ENCODE measurements at regions not wholly inside any gene's neighbourhood (a gene's known extent, or its start where the extent isn't known, plus 50 kb on each side); places are given as distances from the start of the nearest gene placed in this dataset.
"Not testable (repeated sequence)": the region's sequence is repeated elsewhere in the genome, so short reads cannot be mapped to it uniquely, and the experiment has no call there.

- no peak for DNase-seq (ENCODE audit: extremely low spot score)
- H3K4me1 ChIP-seq (ENCODE audit: insufficient read depth) = no peaks in the 10 kb centered on the region
These were observed 808.1 kb upstream of the MANEA start for GRCh38 chr6:94769197-94769596.

GRCh38 chr6:94751641-94752329 is 825.5 kb upstream of the MANEA start:
- Histone ChIP-seq H3K4me1 (ENCODE audit: insufficient read depth) (no peaks in the 10 kb centered on the region), H3K27ac (ENCODE audit: low read depth) (no peak overlapping the region), H3K4me3 (ENCODE audit: low read depth, low read length) (no peak overlapping the region), H3K36me3 (ENCODE audit: insufficient read depth) (no peaks in the 10 kb centered on the region)
- 73% methylated on average over 3 of the region's 3 CpGs for WGBS
- no peak for DNase-seq (ENCODE audit: extremely low spot score)

More at GRCh38 chr6:94769197-94769596, 808.1 kb upstream of the MANEA start:
- Histone ChIP-seq H3K36me3 (ENCODE audit: insufficient read depth) (no peaks in the 10 kb centered on the region), H3K27ac (ENCODE audit: low read depth) (no peak overlapping the region), H3K4me3 (ENCODE audit: low read depth, low read length) (no peak overlapping the region)
- WGBS = 88% methylated on average over 1 of the region's 1 CpG

GRCh38 chr6:94736236-94736635 is 841.1 kb upstream of the MANEA start:
- Histone ChIP-seq H3K27ac (ENCODE audit: low read depth) (no peak overlapping the region), H3K36me3 (ENCODE audit: insufficient read depth) (no peaks in the 10 kb centered on the region), H3K4me3 (ENCODE audit: low read depth, low read length) (no peak overlapping the region), H3K4me1 (ENCODE audit: insufficient read depth) (no peaks in the 10 kb centered on the region)
- DNase-seq (ENCODE audit: extremely low spot score) = no peak
- WGBS = 68% methylated on average over 2 of the region's 2 CpGs

DNA sequence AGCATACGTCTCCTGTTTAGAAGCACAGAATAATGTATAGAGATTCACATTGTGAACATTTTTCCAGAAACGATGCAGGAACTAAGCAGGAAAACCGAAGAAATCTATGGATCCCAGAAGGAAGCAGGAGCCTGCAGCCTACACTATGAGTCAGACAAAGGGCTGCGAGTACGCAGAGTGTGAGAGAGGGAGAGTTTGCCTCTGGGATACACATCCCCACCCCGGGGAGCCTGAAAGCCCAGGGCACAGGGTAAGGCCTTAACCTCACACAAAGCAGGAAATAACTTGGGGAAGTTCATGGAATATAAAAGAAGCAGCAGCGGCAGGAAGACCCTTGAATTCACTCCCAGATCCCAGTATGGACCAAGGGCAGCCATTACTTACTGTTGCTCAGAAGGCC is 842.1 kb upstream of the MANEA start:
- WGBS = 81% methylated on average over 7 of the region's 7 CpGs
- no peak for DNase-seq (ENCODE audit: extremely low spot score)
- H3K4me1 ChIP-seq (ENCODE audit: insufficient read depth) = no peaks in the 10 kb centered on the region

DNA sequence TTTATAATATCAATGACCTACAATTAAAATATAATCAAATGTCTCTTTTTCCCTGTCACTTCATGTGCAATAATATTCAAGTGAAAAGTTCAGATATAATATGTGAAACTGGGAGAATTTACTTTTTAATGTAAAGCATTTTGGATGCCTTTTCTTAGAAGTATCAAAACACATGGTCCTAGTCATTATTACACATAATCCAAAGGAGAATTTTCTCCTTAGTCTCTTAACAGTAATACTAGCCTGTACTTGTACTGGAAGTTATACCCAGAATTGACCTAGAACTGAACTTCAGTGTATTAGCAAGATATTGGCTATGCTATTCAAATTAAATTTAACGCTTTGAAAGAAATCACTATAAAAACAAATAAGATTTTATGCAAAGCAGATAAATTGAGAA is 842.6 kb upstream of the MANEA start:
- Histone ChIP-seq H3K36me3 (ENCODE audit: insufficient read depth) (no peaks in the 10 kb centered on the region), H3K27ac (ENCODE audit: low read depth) (no peak overlapping the region), H3K4me1 (ENCODE audit: insufficient read depth) (no peaks in the 10 kb centered on the region), H3K4me3 (ENCODE audit: low read depth, low read length) (no peak overlapping the region)
- no peak for DNase-seq (ENCODE audit: extremely low spot score)
- 80% methylated on average over 1 of the region's 1 CpG for WGBS

More for the DNA sequence above, 842.1 kb upstream of the MANEA start:
- Histone ChIP-seq H3K4me3 (ENCODE audit: low read depth, low read length) (no peak overlapping the region), H3K36me3 (ENCODE audit: insufficient read depth) (no peaks in the 10 kb centered on the region), H3K27ac (ENCODE audit: low read depth) (no peak overlapping the region)

DNA sequence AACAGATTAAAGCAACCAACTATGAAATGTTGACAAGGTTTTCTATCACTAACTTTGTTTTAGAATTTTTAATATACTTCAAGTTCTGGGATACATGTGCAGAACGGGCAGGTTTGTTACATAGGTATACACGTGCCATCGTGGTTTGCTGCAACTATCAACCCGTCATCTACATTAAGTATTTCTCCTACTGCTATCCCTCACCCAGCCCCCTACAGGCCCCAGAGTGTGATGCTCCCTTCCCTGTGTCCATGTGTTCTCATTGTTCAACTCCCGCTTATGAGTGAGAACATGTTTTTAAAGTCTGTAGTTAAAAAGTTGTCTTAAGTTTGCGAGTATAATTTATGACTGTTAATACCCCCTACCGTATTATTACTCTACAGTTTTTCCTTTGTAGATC is 844.3 kb upstream of the MANEA start:
- H3K4me1 ChIP-seq (ENCODE audit: insufficient read depth) = no peaks in the 10 kb centered on the region
- no peaks in the 10 kb centered on the region for H3K36me3 ChIP-seq (ENCODE audit: insufficient read depth)
- WGBS = 78% methylated on average over 7 of the region's 7 CpGs
- no peak for DNase-seq (ENCODE audit: extremely low spot score)
- no peak overlapping the region for H3K27ac ChIP-seq (ENCODE audit: low read depth)
- no peak overlapping the region for H3K4me3 ChIP-seq (ENCODE audit: low read depth, low read length)

GRCh38 chr6:94727710-94728109 is 849.6 kb upstream of the MANEA start:
- Histone ChIP-seq H3K4me1 (ENCODE audit: insufficient read depth) (no peaks in the 10 kb centered on the region), H3K4me3 (ENCODE audit: low read depth, low read length) (no peak overlapping the region), H3K36me3 (ENCODE audit: insufficient read depth) (no peaks in the 10 kb centered on the region), H3K27ac (ENCODE audit: low read depth) (no peak overlapping the region)
- no peak for DNase-seq (ENCODE audit: extremely low spot score)

DNA sequence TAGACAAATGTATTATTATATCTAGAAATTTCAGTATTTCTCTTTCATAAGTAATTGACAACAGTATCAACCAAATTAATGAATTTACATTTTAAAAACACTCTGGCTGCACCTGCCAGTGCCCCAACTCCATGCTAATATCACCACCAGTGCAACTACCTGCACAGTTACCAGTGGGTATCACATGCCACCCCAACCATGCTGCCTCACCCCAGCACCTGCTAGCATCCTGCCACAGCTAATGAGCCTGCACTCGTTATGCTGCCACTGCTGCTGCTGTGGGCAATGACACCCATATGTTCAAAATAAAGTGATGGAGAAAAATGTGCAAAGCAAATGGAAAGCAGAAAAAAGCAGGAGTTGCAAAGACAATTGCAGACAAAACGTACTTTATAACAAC is 855.9 kb upstream of the MANEA start:
- Histone ChIP-seq H3K4me1 (ENCODE audit: insufficient read depth) (no peaks in the 10 kb centered on the region), H3K4me3 (ENCODE audit: low read depth, low read length) (no peak overlapping the region), H3K27ac (ENCODE audit: low read depth) (no peak overlapping the region), H3K36me3 (ENCODE audit: insufficient read depth) (no peaks in the 10 kb centered on the region)
- WGBS = 75% methylated on average over 2 of the region's 2 CpGs
- no peak for DNase-seq (ENCODE audit: extremely low spot score)

DNA sequence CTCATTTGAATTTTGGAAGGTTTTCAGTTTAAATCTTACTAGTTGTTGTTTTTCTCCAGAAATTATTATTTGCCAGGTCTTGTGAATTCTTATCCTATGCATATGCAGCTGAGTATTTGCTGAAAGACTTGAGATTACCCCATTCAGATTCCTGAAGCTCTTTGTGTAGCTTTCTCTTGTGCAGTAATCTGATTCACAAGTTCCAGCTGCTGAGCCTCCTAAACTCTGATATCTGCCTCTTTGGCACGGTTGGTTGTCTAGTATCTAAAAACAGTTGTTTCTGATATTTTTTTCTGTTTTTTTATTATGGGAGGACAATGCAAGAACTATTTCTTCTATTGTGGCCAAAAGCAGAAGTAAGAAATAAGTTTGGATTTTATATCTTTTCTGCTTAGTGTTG is 863.9 kb upstream of the MANEA start:
- 26% methylated on average over 1 of the region's 1 CpG for whole genome bisulfite sequencing
- H3K4me3 ChIP-seq (ENCODE audit: low read depth, low read length) = no peak overlapping the region
- no peaks in the 10 kb centered on the region for H3K36me3 ChIP-seq (ENCODE audit: insufficient read depth)
- no peak for DNase-seq (ENCODE audit: extremely low spot score)
- no peaks in the 10 kb centered on the region for H3K4me1 ChIP-seq (ENCODE audit: insufficient read depth)
- no peak overlapping the region for H3K27ac ChIP-seq (ENCODE audit: low read depth)

DNA sequence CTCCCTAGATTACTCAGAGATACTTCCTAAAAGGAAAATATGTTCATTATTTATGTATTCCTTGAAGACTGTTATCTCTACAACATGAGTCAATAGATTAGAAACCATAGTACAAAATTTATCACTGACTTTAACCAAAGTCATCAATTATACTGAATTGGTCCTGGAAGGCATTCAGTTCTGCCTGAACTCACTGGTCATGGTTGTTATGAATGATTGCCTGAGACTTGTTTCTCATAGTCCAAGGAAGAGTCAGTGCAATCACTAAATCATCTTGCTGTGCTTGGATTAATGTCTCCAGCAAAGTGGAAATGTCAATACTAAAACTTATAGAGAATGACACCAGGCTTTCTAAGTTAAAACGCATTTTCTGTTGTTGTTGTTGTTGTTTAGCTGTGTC is 878.6 kb upstream of the MANEA start:
- H3K27ac ChIP-seq (ENCODE audit: low read depth) = no peak overlapping the region
- DNase-seq (ENCODE audit: extremely low spot score) = no peak
- 88% methylated on average over 1 of the region's 1 CpG for WGBS
- H3K36me3 ChIP-seq (ENCODE audit: insufficient read depth) = no peaks in the 10 kb centered on the region
- no peaks in the 10 kb centered on the region for H3K4me1 ChIP-seq (ENCODE audit: insufficient read depth)
- no peak overlapping the region for H3K4me3 ChIP-seq (ENCODE audit: low read depth, low read length)

GRCh38 chr6:94687255-94687654 is 890.1 kb upstream of the MANEA start:
- not testable (repeated sequence) for H3K4me3 ChIP-seq (ENCODE audit: low read depth, low read length); H3K36me3 ChIP-seq (ENCODE audit: insufficient read depth); H3K27ac ChIP-seq (ENCODE audit: low read depth); H3K4me1 ChIP-seq (ENCODE audit: insufficient read depth); DNase-seq (ENCODE audit: extremely low spot score)
- WGBS = 93% methylated on average over 6 of the region's 6 CpGs

- 79% methylated on average over 3 of the region's 3 CpGs for WGBS
These were observed 893.9 kb upstream of the MANEA start for GRCh38 chr6:94683409-94683808.

DNA sequence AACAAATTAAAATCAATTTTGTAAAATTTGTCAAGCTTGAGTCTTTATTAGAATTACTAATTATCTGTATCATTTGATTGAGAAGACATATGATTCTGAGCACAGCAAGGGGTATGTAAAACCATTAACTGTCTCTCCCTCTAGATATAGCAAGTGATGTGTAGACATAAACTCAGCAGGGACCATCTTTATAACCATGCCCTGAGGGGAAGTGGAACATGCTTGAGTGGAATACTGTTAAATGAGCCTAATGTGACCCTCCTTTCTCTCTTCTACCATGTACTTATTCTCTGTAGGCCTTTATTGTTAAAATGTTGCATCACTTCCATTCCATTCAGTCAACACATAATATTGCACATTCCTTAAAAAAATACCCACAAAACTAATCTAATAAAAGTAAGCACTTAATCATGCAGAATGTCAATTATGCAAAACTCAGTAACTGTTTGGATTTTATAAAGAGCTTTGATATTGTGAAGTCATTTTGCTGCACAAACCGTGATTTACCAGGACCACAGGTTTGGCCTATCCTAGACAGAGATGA is 896.6 kb upstream of the MANEA start:
- no peak overlapping the region for H3K4me3 ChIP-seq (ENCODE audit: low read depth, low read length)
- H3K27ac ChIP-seq (ENCODE audit: low read depth) = no peak overlapping the region
- WGBS = 71% methylated on average over 1 of the region's 1 CpG
- DNase-seq (ENCODE audit: extremely low spot score) = no peak
- no peaks in the 10 kb centered on the region for H3K4me1 ChIP-seq (ENCODE audit: insufficient read depth)
- H3K36me3 ChIP-seq (ENCODE audit: insufficient read depth) = no peaks in the 10 kb centered on the region

More at GRCh38 chr6:94683409-94683808, 893.9 kb upstream of the MANEA start:
- no peak overlapping the region for H3K4me3 ChIP-seq (ENCODE audit: low read depth, low read length)
- no peaks in the 10 kb centered on the region for H3K36me3 ChIP-seq (ENCODE audit: insufficient read depth)
- no peaks in the 10 kb centered on the region for H3K4me1 ChIP-seq (ENCODE audit: insufficient read depth)
- no peak for DNase-seq (ENCODE audit: extremely low spot score)
- no peak overlapping the region for H3K27ac ChIP-seq (ENCODE audit: low read depth)

GRCh38 chr6:94673251-94673650 is 904.1 kb upstream of the MANEA start:
- H3K4me3 ChIP-seq (ENCODE audit: low read depth, low read length) = no peak overlapping the region
- 91% methylated on average over 1 of the region's 1 CpG for WGBS

More at GRCh38 chr6:94673251-94673650, 904.1 kb upstream of the MANEA start:
- H3K27ac ChIP-seq (ENCODE audit: low read depth) = no peak overlapping the region
- no peak for DNase-seq (ENCODE audit: extremely low spot score)
- no peaks in the 10 kb centered on the region for H3K36me3 ChIP-seq (ENCODE audit: insufficient read depth)
- H3K4me1 ChIP-seq (ENCODE audit: insufficient read depth) = no peaks in the 10 kb centered on the region

Measured in urinary bladder (tissue), 3 donors.